Liver (tissue), 8 donors: ENCODE measurements at regions not wholly inside any gene's neighbourhood (a gene's known extent, or its start where the extent isn't known, plus 50 kb on each side); places are given as distances from the start of the nearest gene placed in this dataset.

Source experiments
- DNase-seq: peaks from one replicate; pipeline ENCODE4 v3.0.0-alpha.2; 2017; ENCODE audit warnings: low spot score
- H3K27ac ChIP-seq, 2 donors: one replicate each; pipeline ENCODE4 v1.7.0; 2013; ENCODE audit warnings: inconsistent platforms in 2 of 2, low read length in 2 of 2, control low read depth in 1 of 2, low read depth in 1 of 2, mild to moderate bottlenecking in 1 of 2
- H3K27me3 ChIP-seq, 4 donors: one replicate each; pipeline versions ENCODE4 v1.6.1 to v1.7.0; 2013; ENCODE audit warnings: low read length in 3 of 4, inconsistent platforms in 1 of 4, mild to moderate bottlenecking in 1 of 4, moderate library complexity in 1 of 4; ENCODE audit not compliant: control insufficient read depth in 4 of 4, insufficient read depth in 4 of 4
- H3K36me3 ChIP-seq, 4 donors: one replicate each; pipeline versions ENCODE4 v1.6.1 to v1.7.0; 2013; ENCODE audit warnings: low read length in 3 of 4, mild to moderate bottlenecking in 3 of 4, low read depth in 1 of 4, moderate library complexity in 1 of 4; ENCODE audit not compliant: control insufficient read depth in 4 of 4, insufficient read depth in 3 of 4
- H3K4me1 ChIP-seq, 4 donors: one replicate each; pipeline versions ENCODE4 v1.6.1 to v1.7.0; 2013; ENCODE audit warnings: low read length in 3 of 4, mild to moderate bottlenecking in 3 of 4, moderate library complexity in 1 of 4; ENCODE audit not compliant: control insufficient read depth in 4 of 4, insufficient read depth in 4 of 4
- H3K4me3 ChIP-seq, 3 donors: one replicate each; pipeline versions ENCODE4 v1.6.1 to v1.7.0; 2013; ENCODE audit warnings: low read length in 3 of 3, control low read depth in 1 of 3, low read depth in 1 of 3, mild to moderate bottlenecking in 1 of 3
- H3K9ac ChIP-seq, 2 donors: one replicate each; pipeline ENCODE4 v1.7.0; 2013; ENCODE audit warnings: low read length in 2 of 2, mild to moderate bottlenecking in 2 of 2, moderate library complexity in 2 of 2, control low read depth in 1 of 2, low read depth in 1 of 2
- H3K9me3 ChIP-seq, 4 donors: one replicate each; pipeline versions ENCODE4 v1.6.1 to v1.7.0; 2013; ENCODE audit warnings: low read length in 3 of 4; ENCODE audit not compliant: control insufficient read depth in 4 of 4
- ATF3 ChIP-seq: IDR thresholded peaks from 2 replicates; pipeline ENCODE4 v1.6.1; 2016; ENCODE audit warnings: antibody characterized with exemption
- CTCF ChIP-seq: fragments of 150-350 bp; IDR thresholded peaks from 2 replicates; pipeline ENCODE4 v1.5.1; 2017; ENCODE audit warnings: improper control_type of control experiment, low read depth, low read length; ENCODE audit not compliant: missing input control
- EGR1 ChIP-seq, 2 donors: IDR thresholded peaks; 2 replicates each; pipeline ENCODE4 v1.6.1; 2016 to 2018; ENCODE audit warnings: antibody characterized with exemption in 2 of 2, low read depth in 2 of 2
- FOXA2 ChIP-seq: IDR thresholded peaks from 2 replicates; pipeline ENCODE4 v1.6.1; 2016; ENCODE audit warnings: antibody characterized with exemption
- GABPA ChIP-seq, 2 donors: IDR thresholded peaks in 1 of 2; conservative IDR thresholded peaks in 1 of 2; 2 replicates each; pipeline ENCODE4 v1.6.1; 2016; ENCODE audit warnings: antibody characterized with exemption in 2 of 2, mild to moderate bottlenecking in 1 of 2, moderate library complexity in 1 of 2
- HNF4A ChIP-seq, 2 donors: conservative IDR thresholded peaks; 2 replicates each; pipeline ENCODE4 v1.6.1; 2016; ENCODE audit warnings: antibody characterized with exemption in 2 of 2, mild to moderate bottlenecking in 2 of 2
- HNF4G ChIP-seq: IDR thresholded peaks from 2 replicates; pipeline ENCODE4 v1.6.1; 2016; ENCODE audit warnings: antibody characterized with exemption
- JUND ChIP-seq, 2 donors: IDR thresholded peaks; 2 replicates each; pipeline ENCODE4 v1.6.1; 2016; ENCODE audit warnings: antibody characterized with exemption in 2 of 2
- MAX ChIP-seq: IDR thresholded peaks from 2 replicates; pipeline ENCODE4 v1.6.1; 2016; ENCODE audit warnings: antibody characterized with exemption
- NR2F2 ChIP-seq: IDR thresholded peaks from 2 replicates; pipeline ENCODE4 v1.6.1; 2016; ENCODE audit warnings: antibody characterized with exemption
- REST ChIP-seq: IDR thresholded peaks from 2 replicates; pipeline ENCODE4 v1.6.1; 2016; ENCODE audit warnings: antibody characterized with exemption, mild to moderate bottlenecking
- RXRA ChIP-seq, 2 donors: IDR thresholded peaks; 2 replicates each; pipeline ENCODE4 v1.6.1; 2017 to 2018; ENCODE audit warnings: antibody characterized with exemption in 2 of 2, mild to moderate bottlenecking in 1 of 2
- SP1 ChIP-seq: IDR thresholded peaks from 2 replicates; pipeline ENCODE4 v1.6.1; 2018; ENCODE audit warnings: antibody characterized with exemption, mild to moderate bottlenecking
- TAF1 ChIP-seq: conservative IDR thresholded peaks from 2 replicates; pipeline ENCODE4 v1.6.1; 2016; ENCODE audit warnings: antibody characterized with exemption, mild to moderate bottlenecking
- YY1 ChIP-seq: IDR thresholded peaks from 2 replicates; pipeline ENCODE4 v1.6.1; 2016; ENCODE audit warnings: antibody characterized with exemption, mild to moderate bottlenecking
- ZBTB33 ChIP-seq: IDR thresholded peaks from 2 replicates; pipeline ENCODE4 v1.6.1; 2016; ENCODE audit warnings: antibody characterized with exemption
- WGBS: extraction: QIAGEN DNeasy Blood & Tissue Kit; methylation state at CpG from one replicate; pipeline ENCODE4 v1.1.7; 2013; 5-methylcytosine and 5-hydroxymethylcytosine counted together
- donor health status: healthy.
- donor health status: healthy.
- donor health status: healthy.
- donor health status: healthy.
- donor health status: healthy.

- no peaks in the 10 kb centered on the region for H3K27me3 ChIP-seq
- DNase-seq: no peak
- H3K9me3 ChIP-seq: no peaks in the 10 kb centered on the region
- H3K36me3 ChIP-seq: no peaks in the 10 kb centered on the region
- peak; percentile 49 for TF ChIP-seq MAX
- no peak for TF ChIP-seq EGR1 (IDR thresholded peaks at IDR 0.05; ENCODE audit: low read depth in 2 of 2)
- no peak for TF ChIP-seq CTCF
- TF ChIP-seq JUND (IDR thresholded peaks at IDR 0.05): peak in 1 of 2 donors; percentile 52
- TF ChIP-seq RXRA (IDR thresholded peaks at IDR 0.05): peak in 1 of 2 donors; percentile 49
- no peak for TF ChIP-seq ZBTB33
- TF ChIP-seq HNF4A (conservative IDR thresholded peaks at IDR 0.05): peak; percentile 85 to 90
- TF ChIP-seq YY1: peak; percentile 78
- TF ChIP-seq SP1: peak; percentile 70
- TF ChIP-seq REST: peak; percentile 43
- TF ChIP-seq HNF4G: peak; percentile 59
- no peak overlapping the region for H3K27ac ChIP-seq
- no peak overlapping the region for H3K9ac ChIP-seq
- 47% methylated on average over 3 of the region's 3 CpGs for WGBS
- peaks cover 0 to 16% (median 10%) of the 10 kb centered on the region in 4 donors for H3K4me1 ChIP-seq
- H3K4me3 ChIP-seq: no peak overlapping the region
Observed at GRCh38 chr4:116302990-116303735, 782.2 kb downstream of the TRAM1L1 start.

GRCh38 chr4:116275006-116275405, 810.4 kb downstream of the TRAM1L1 start:
- 65% methylated on average over 2 of the region's 2 CpGs for WGBS

More at GRCh38 chr4:116275006-116275405, 810.4 kb downstream of the TRAM1L1 start:
- no peaks in the 10 kb centered on the region for H3K4me1 ChIP-seq
- no peaks in the 10 kb centered on the region for H3K27me3 ChIP-seq
- no peak overlapping the region for H3K27ac ChIP-seq
- no peak for DNase-seq
- no peaks in the 10 kb centered on the region for H3K36me3 ChIP-seq
- no peak overlapping the region for H3K9ac ChIP-seq
- TF ChIP-seq RXRA (IDR thresholded peaks at IDR 0.05) (no peak), EGR1 (IDR thresholded peaks at IDR 0.05; ENCODE audit: low read depth in 2 of 2) (no peak), NR2F2 (no peak), FOXA2 (no peak), YY1 (no peak), ATF3 (no peak), JUND (IDR thresholded peaks at IDR 0.05) (no peak), TAF1 (no peak), HNF4G (no peak), HNF4A (conservative IDR thresholded peaks at IDR 0.05) (no peak), SP1 (no peak), CTCF (no peak), ZBTB33 (no peak), GABPA (IDR thresholded peaks at IDR 0.05 in 1 of 2, conservative IDR thresholded peaks at IDR 0.05 in 1 of 2) (no peak)
- H3K4me3 ChIP-seq: no peak overlapping the region
- peaks cover 0 to 5% (median 3%) of the 10 kb centered on the region in 4 donors for H3K9me3 ChIP-seq
